ENCODE measurements at regions not wholly inside any gene's neighbourhood (a gene's known extent, or its start where the extent isn't known, plus 50 kb on each side); places are given as distances from the start of the nearest gene placed in this dataset.

GRCh38 chr14:97376310-97376709 lies 579.1 kb downstream of the VRK1 start:
- in situ Hi-C loops (cut with MboI; ENCODE audit: low sequenced_read_pairs) = no loop called here

GRCh38 chr14:97377550-97377949 lies 580.4 kb downstream of the VRK1 start:
- in situ Hi-C loops (cut with MboI; ENCODE audit: low sequenced_read_pairs) = no loop called here

- in situ Hi-C loops (cut with MboI; ENCODE audit: low sequenced_read_pairs) = no loop called here
These were observed 581.9 kb downstream of the VRK1 start for GRCh38 chr14:97379091-97379531.

- in situ Hi-C loops (cut with MboI; ENCODE audit: low sequenced_read_pairs) = no loop called here
These were observed 583.4 kb downstream of the VRK1 start for GRCh38 chr14:97380539-97380941.

GRCh38 chr14:97381309-97381708 lies 584.1 kb downstream of the VRK1 start:
- in situ Hi-C loops (cut with MboI; ENCODE audit: low sequenced_read_pairs) = no loop called here

GRCh38 chr14:97382616-97383226 lies 585.5 kb downstream of the VRK1 start:
- in situ Hi-C loops (cut with MboI; ENCODE audit: low sequenced_read_pairs) = no loop called here

- in situ Hi-C loops (cut with MboI; ENCODE audit: low sequenced_read_pairs) = no loop called here
These were observed 588.5 kb downstream of the VRK1 start for GRCh38 chr14:97385727-97386126.

GRCh38 chr14:97387252-97387874 lies 590.2 kb downstream of the VRK1 start:
- in situ Hi-C loops (cut with MboI; ENCODE audit: low sequenced_read_pairs) = no loop called here

- in situ Hi-C loops (cut with MboI; ENCODE audit: low sequenced_read_pairs) = no loop called here
These were observed 591.2 kb downstream of the VRK1 start for GRCh38 chr14:97388408-97388807.

- in situ Hi-C loops (cut with MboI; ENCODE audit: low sequenced_read_pairs) = no loop called here
These were observed 593.0 kb downstream of the VRK1 start for GRCh38 chr14:97390096-97390724.

GRCh38 chr14:97393244-97393643 lies 596.1 kb downstream of the VRK1 start:
- in situ Hi-C loops (cut with MboI; ENCODE audit: low sequenced_read_pairs) = no loop called here

- in situ Hi-C loops (cut with MboI; ENCODE audit: low sequenced_read_pairs) = no loop called here
These were observed 597.9 kb downstream of the VRK1 start for GRCh38 chr14:97395068-97395467.

GRCh38 chr14:97401714-97402113 lies 604.5 kb downstream of the VRK1 start:
- in situ Hi-C loops (cut with MboI; ENCODE audit: low sequenced_read_pairs) = no loop called here

- in situ Hi-C loops (cut with MboI; ENCODE audit: low sequenced_read_pairs) = no loop called here
These were observed 605.1 kb downstream of the VRK1 start for GRCh38 chr14:97402279-97402678.

GRCh38 chr14:97407701-97408407 lies 610.7 kb downstream of the VRK1 start:
- in situ Hi-C loops (cut with MboI; ENCODE audit: low sequenced_read_pairs) = no loop called here

GRCh38 chr14:97408503-97408902 lies 611.3 kb downstream of the VRK1 start:
- in situ Hi-C loops (cut with MboI; ENCODE audit: low sequenced_read_pairs) = no loop called here

- in situ Hi-C loops (cut with MboI; ENCODE audit: low sequenced_read_pairs) = no loop called here
These were observed 612.0 kb downstream of the VRK1 start for GRCh38 chr14:97408937-97409815.

- in situ Hi-C loops (cut with MboI; ENCODE audit: low sequenced_read_pairs) = no loop called here
These were observed 613.8 kb downstream of the VRK1 start for GRCh38 chr14:97410667-97411620.

- in situ Hi-C loops (cut with MboI; ENCODE audit: low sequenced_read_pairs) = no loop called here
These were observed 614.9 kb downstream of the VRK1 start for GRCh38 chr14:97411938-97412612.

Data from HL-60/S4 (cell line).